Thoracic aorta (tissue), 2 donors: ENCODE measurements at regions not wholly inside any gene's neighbourhood (a gene's known extent, or its start where the extent isn't known, plus 50 kb on each side); places are given as distances from the start of the nearest gene placed in this dataset.

Source experiments
- ATAC-seq: fragments of 150-250 bp; one replicate; pipeline ENCODE4 v1.8.0; 2017; ENCODE audit warnings: low read depth; ENCODE audit not compliant: insufficient number of reproducible peaks, low FRiP score
- DNase-seq: peaks from one replicate; pipeline ENCODE4 v3.0.0-alpha.2; 2020; ENCODE audit warnings: low spot score
- H3K27ac ChIP-seq, 2 donors: fragments of 200-600 bp; sonication (generic); 1 replicate in 1 of 2; 2 replicates in 1 of 2; pipeline ENCODE4 v1.5.1; 2016; ENCODE audit warnings: mild to moderate bottlenecking in 2 of 2, moderate library complexity in 2 of 2
- H3K27me3 ChIP-seq: fragments of 200-600 bp; sonication (generic); replicated peaks from 2 replicates; pipeline ENCODE4 v1.6.0; 2016; ENCODE audit warnings: mild to moderate bottlenecking; ENCODE audit not compliant: insufficient read depth
- H3K36me3 ChIP-seq: fragments of 200-600 bp; sonication (generic); one replicate; pipeline ENCODE4 v1.5.1; 2016
- H3K4me1 ChIP-seq, 2 donors: fragments of 200-600 bp; sonication (generic); 1 replicate in 1 of 2; 2 replicates in 1 of 2; pipeline versions ENCODE4 v1.5.1 to v1.6.0; 2016; ENCODE audit warnings: low read depth in 2 of 2, mild to moderate bottlenecking in 1 of 2; ENCODE audit not compliant: control insufficient read depth in 1 of 2
- H3K4me3 ChIP-seq: fragments of 200-600 bp; sonication (generic); 2 replicates; pipeline ENCODE4 v1.5.1; 2016; ENCODE audit warnings: mild to moderate bottlenecking
- H3K9me3 ChIP-seq: fragments of 200-600 bp; sonication (generic); 2 replicates; pipeline ENCODE4 v1.5.1; 2016
- TF ChIP-seq, protein P1 (sequence below): fragments of 200-600 bp; sonication (generic); IDR thresholded peaks from one replicate; pipeline ENCODE4 v1.5.1; 2019; ENCODE audit warnings: antibody characterized with exemption

DNA sequence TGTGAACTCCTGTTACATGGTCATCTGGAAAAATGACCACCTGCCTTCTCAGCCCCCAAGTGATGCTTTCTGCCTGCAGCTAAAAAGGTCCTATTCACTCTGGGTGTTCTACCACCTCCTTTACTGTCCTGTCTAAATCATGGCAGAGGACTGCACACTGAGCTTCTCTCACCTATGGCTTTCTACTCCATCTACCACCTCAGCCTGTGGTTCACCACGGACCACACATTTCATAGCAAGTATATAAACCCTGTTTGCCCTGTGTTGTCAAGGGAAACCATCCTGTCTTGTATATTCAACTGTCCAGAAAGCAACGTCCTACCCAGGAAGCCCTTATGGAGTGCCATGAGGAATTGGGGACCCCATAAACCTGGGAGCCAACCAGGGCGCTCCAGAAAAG is 167.4 kb upstream of the ITGA1 start:
- no peak overlapping the region for H3K4me3 ChIP-seq

DNA sequence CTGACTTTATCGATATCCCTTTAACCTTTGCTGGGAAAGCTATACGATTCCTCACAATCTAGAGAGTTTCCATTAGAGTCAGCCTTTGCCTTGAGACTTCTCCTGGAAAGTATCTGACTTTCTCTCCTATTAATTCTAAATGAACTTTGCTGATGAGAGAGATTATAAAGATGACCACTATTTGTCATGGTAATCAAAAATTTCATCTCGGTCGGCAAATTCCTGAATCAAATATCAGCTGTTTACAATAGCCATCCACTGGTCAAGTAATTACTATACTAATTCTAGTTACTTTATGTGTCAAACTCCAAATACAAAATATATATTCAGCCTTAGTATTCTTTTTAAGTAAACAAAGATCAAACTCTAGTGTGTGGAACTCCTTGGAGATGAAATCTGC is 164.4 kb upstream of the ITGA1 start:
- no peak for ATAC-seq

More for the DNA sequence above, 167.4 kb upstream of the ITGA1 start:
- no peaks in the 10 kb centered on the region for H3K9me3 ChIP-seq
- H3K36me3 ChIP-seq, result no peaks in the 10 kb centered on the region
- no peak for DNase-seq
- no peak for ATAC-seq
- H3K27ac ChIP-seq, result no peak overlapping the region
- TF ChIP-seq, protein P1, sequence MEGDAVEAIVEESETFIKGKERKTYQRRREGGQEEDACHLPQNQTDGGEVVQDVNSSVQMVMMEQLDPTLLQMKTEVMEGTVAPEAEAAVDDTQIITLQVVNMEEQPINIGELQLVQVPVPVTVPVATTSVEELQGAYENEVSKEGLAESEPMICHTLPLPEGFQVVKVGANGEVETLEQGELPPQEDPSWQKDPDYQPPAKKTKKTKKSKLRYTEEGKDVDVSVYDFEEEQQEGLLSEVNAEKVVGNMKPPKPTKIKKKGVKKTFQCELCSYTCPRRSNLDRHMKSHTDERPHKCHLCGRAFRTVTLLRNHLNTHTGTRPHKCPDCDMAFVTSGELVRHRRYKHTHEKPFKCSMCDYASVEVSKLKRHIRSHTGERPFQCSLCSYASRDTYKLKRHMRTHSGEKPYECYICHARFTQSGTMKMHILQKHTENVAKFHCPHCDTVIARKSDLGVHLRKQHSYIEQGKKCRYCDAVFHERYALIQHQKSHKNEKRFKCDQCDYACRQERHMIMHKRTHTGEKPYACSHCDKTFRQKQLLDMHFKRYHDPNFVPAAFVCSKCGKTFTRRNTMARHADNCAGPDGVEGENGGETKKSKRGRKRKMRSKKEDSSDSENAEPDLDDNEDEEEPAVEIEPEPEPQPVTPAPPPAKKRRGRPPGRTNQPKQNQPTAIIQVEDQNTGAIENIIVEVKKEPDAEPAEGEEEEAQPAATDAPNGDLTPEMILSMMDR, result no peak
- no peaks in the 10 kb centered on the region for H3K27me3 ChIP-seq
- H3K4me1 ChIP-seq, result no peaks in the 10 kb centered on the region

DNA sequence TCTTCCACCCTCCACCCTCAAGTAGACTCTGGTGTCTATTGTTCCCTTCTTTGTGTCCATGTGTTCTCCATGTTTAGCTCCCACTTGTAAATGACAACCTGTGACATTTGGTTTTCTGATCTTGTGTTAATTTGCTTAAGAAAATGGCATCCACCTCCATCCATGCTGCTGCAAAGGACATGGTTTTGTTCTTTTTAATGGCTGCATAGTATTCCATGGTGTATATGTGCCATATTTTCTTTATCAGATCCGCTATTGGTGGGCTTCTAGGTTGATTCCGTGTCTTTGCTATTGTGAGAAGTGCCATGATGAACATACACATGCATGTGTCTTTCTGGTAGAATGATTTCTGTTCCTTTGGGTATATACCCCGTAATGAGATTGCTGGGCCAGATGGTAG is 163.4 kb upstream of the ITGA1 start:
- DNase-seq (no peak), ATAC-seq (no peak)
- no peak overlapping the region for H3K27ac ChIP-seq
- no peaks in the 10 kb centered on the region for H3K4me1 ChIP-seq
- H3K27me3 ChIP-seq, result no peaks in the 10 kb centered on the region
- H3K4me3 ChIP-seq, result no peak overlapping the region
- TF ChIP-seq, protein P1, result no peak
- H3K9me3 ChIP-seq, result no peaks in the 10 kb centered on the region
- no peaks in the 10 kb centered on the region for H3K36me3 ChIP-seq

More for the DNA sequence above, 164.4 kb upstream of the ITGA1 start:
- TF ChIP-seq, protein P1, result no peak
- DNase-seq, result no peak
- H3K4me3 ChIP-seq, result no peak overlapping the region
- H3K27ac ChIP-seq, result no peak overlapping the region
- H3K36me3 ChIP-seq, result no peaks in the 10 kb centered on the region
- no peaks in the 10 kb centered on the region for H3K4me1 ChIP-seq
- no peaks in the 10 kb centered on the region for H3K9me3 ChIP-seq
- H3K27me3 ChIP-seq, result no peaks in the 10 kb centered on the region

DNA sequence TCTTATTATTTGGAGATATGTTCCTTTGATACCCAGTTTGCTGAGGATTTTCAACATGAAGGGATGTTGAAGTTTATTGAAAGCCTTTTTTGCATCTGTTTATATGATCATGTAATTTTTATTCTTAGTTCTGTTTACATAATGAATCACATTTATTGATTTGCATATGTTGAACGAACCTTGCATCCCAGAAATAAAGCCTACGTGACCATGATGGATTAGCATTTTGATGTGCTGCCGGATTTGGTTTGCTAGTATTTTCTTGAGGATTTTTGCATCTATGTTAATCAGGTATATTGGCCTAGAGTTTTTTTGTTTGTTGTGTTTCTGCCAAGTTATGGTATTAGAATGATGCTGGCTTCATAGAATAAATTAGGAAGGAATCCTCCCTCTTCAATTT is 161.4 kb upstream of the ITGA1 start:
- Histone ChIP-seq H3K27me3 (no peaks in the 10 kb centered on the region), H3K27ac (no peak overlapping the region), H3K36me3 (no peaks in the 10 kb centered on the region), H3K4me3 (no peak overlapping the region), H3K9me3 (no peaks in the 10 kb centered on the region), H3K4me1 (no peaks in the 10 kb centered on the region)
- TF ChIP-seq, protein P1, result no peak
- DNase-seq (no peak), ATAC-seq (no peak)

DNA sequence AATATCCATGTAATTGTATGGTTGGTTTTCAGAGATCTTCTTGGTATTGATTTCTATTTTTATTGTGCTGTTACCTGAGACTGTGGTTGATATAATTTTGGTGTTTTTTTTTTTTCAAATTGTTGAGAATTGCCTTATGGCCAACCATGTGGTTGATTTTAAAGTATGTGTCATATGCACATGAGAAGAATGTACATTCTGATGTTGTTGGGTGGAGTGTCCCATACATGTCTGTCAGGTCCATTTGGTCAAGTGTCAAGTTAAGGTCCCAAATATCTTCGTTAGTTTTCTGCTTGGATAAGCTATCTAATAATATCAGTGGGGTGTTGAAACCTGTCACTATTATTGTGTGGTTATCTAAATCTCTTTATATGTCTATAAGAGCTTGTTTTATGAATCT is 160.0 kb upstream of the ITGA1 start:
- no peak overlapping the region for H3K4me3 ChIP-seq
- no peaks in the 10 kb centered on the region for H3K9me3 ChIP-seq
- H3K27ac ChIP-seq, result no peak overlapping the region
- TF ChIP-seq, protein P1, result no peak
- DNase-seq (no peak), ATAC-seq (no peak)
- H3K36me3 ChIP-seq, result no peaks in the 10 kb centered on the region
- no peaks in the 10 kb centered on the region for H3K27me3 ChIP-seq
- H3K4me1 ChIP-seq, result no peaks in the 10 kb centered on the region
